Stimulated activated CD4-positive, alpha-beta T cell treated with anti-CD3 and anti-CD28 coated beads, Interleukin-15, amount 100 ng/mL, for 1 hour (primary cell): ENCODE measurements at regions not wholly inside any gene's neighbourhood (a gene's known extent, or its start where the extent isn't known, plus 50 kb on each side); places are given as distances from the start of the nearest gene placed in this dataset.
"Not testable (repeated sequence)": the region's sequence is repeated elsewhere in the genome, so short reads cannot be mapped to it uniquely, and the experiment has no call there.

Source experiments
- DNase-seq, 2 donors: peaks; one replicate each; pipeline ENCODE4 v3.0.0-alpha.2; 2020; ENCODE audit warnings: low read depth in 1 of 2, low spot score in 1 of 2

DNA sequence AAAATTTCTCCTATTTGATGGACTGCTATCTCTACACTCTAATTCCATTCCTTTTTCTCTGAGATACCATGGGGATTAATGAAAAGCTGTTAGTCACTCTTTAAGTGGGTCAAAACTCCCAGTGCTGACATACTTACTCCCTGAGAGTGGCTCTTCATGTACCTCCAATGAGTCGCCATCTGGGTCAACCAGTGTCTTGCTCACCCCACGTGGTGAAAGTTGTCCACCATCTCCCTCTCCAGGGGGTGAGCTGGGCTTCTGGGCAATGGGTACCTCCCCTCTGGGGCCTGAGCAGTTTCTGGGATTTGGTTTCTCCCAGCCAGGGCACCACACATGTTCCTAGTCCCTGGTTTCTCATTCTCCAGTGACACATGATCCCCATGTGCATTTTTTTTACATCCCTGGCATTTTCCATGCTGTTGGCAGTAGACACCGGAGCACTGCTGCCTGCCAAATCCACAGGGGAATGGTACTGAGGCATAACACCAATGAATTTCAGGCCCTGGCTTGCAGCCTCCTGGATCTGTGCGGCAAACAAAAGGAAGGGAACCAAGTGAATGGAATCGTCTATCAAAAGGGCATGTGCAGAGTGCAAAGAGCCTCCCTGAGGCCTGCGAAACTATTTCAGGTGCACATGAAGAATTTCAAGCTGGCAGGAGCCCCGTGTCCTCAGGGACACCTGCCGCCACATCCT lies 817.9 kb upstream of the AMELY start:
- no peak for DNase-seq

DNA sequence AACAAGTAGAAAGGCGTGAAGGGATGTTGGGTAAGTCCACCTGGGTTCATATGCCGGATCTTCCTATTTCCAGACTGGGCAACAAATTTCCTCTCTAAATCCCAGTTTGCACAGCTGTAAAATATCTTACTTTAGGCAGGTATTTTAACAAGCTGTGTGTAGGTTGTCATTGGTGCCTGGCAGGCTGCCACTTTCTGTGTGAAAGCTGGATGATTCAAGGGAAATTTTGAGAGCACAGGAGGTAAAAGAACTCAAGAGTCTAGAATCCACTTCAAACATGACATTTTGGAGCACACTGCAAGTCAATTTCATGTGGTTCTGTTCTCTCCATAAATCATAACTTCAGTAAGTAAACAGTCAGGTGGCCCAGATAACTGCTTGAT lies 817.4 kb upstream of the AMELY start:
- no peak for DNase-seq

DNA sequence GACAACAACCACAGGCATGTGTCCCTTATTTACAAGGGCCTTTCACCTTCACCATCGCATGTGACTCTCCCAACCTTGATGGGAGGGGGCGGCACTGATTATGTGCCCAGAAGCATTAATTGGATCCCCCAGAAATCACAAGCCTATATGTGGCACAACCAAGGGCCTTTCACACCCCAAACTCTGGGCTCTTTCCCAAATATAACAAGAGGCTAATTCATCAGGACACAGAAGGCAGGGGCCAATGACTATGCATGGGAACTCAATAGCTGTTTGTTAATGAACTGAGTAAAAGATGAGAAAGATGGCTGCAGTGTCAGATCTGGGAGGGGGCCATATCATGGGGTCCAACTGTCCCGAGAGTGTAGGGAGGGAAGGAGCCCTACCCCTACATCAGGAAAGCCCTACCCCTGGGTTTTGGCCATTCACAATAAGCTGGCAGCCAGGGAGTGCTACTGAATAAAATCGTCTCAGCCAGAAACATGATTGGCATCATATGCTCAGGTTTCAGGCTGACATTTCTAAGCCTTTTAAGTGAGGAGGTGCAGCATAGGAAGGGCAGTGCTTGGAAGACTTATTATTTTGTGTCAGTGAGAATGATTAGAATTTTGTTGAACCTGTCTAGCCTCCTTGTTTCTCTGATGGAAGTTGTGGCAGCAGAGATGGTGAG lies 814.4 kb upstream of the AMELY start:
- DNase-seq = no peak

DNA sequence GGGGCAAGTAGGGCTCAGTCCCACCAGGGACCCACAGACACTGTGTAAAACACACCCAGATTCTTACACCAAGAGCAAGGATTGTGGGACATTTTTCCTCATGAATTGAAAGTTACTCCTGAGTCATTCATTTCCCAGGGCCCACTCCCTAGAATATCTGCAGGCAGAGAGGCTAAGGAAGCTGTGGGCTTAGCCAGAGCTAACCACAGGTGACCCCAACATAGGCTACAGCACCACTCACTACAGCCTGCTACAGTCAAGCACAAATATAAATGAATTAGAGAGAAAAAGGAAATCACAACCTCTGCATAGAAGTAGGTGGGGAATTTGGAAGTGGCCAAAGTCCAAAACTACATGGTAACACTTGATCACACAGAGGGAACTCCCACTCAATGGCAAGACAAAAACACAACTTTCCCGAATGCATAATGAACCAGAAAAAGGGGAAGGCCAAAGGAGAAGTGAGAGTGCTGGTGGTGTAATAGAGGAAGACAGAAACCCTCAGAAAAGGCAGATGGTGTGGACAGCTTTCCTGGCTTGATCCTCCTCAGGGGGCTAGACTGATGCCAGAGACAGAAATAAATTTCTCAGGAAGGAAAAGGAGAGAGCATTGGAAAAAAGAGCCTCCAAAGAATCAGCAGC lies 812.6 kb upstream of the AMELY start:
- no peak for DNase-seq

DNA sequence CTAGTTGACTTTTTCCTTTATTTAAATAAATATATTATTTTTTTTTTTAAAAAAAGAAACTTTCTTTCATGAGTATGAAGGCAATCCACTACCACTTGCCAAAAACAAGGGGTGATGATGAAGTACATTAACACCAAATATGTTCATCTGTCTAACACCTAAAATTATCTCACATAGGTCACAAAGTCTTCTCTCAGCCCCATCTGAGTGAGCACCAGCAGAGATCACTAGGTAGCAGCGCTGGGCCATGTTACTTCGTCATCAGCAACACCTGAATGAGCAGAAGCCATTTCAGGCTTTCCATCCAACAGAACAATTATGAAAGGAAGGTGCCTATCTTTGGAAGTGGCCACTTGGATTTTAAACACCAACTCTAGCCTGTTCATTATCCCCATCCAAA lies 811.6 kb upstream of the AMELY start:
- DNase-seq = no peak

DNA sequence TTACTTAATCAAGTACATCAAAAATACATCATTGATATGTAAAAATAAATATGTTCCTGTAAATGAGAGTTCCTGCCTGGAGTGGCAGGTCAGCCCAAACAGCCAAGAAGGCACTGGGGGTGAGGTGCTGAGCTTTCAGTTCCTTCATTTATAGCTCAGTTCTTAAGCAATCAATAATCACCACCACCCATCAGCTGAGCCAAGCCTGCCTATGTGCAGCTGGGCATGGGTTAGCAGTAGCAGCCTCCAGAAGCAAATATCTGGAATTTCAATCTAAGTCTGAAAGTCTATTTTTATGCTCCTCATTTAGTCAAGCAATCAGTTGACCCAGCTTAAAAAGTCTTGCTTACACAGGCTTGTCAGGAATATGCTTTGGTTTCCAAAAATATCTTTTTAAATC lies 811.0 kb upstream of the AMELY start:
- DNase-seq = no peak

DNA sequence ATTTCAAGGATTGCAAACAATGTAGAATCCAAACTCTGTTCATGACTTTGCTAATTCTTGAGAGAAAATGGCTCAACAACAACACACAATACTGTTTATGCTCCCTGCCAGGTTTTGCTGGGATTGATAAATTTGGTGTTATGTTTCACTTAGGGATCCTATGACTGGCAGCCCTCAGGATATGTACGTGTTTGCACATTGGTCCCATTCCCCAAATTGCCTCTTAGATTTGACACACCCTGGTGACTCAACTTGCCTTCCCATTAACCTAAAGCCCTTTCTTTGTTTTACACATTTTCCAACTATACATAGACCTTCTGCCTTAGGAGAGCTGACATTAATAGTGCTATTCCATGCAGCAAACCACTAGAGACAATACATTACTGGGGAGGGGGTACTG lies 809.4 kb upstream of the AMELY start:
- DNase-seq = no peak

DNA sequence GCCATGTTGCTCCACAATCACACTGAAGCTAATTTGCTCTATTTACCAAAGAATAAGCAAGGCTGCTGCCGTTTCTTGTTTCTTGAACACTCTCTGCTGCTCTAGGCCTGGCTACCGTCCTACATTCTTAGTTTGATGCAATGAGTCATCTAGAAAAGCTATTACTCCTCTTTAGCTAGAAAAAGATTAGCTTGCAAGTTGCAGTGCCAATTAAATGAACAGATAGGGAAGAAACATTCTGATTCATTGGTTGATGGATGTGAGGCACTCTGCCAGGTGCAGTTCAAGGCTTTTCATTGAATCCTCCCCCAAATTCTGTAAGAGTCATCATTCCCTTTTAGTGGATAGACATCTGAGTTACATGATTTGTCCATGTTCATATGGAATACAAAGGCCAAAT lies 807.7 kb upstream of the AMELY start:
- no peak for DNase-seq

DNA sequence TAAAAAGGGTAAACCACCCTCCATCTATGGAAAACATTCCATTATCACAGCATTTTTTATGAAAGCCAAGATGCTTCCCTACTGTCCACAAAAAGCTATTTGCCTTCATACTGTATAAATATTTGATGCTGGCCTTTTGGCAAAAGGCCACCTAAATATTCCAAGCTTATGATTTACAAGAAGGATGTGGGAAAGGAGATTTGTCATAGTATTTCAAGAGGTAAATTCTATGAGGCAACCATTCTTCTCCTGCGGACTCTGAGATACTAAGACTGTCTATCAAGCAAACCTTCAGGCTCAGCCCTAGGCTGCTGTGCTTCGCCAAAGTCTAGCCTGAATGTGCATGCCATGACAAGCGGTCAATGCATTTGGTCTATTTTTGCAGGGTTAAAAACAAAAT lies 807.1 kb upstream of the AMELY start:
- no peak for DNase-seq

DNA sequence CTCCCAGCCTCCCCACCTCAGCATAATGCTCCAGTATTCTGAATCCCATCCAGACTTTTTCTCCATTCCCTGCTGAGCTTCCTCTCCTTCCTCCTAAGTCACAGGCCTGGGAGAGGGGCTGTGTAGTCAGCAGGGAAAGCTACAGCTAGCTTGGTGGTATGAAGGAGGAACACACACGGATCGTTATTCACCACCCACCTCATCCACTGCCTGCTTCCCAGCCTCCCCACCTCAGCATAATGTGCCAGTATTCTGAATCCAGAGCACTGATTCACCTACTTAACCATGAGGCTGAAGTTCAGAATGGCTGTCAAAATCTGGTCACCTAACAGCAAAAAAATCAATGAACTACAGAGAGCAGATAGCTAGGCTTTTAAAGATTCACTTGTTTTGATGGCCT lies 806.6 kb upstream of the AMELY start:
- DNase-seq = no peak

DNA sequence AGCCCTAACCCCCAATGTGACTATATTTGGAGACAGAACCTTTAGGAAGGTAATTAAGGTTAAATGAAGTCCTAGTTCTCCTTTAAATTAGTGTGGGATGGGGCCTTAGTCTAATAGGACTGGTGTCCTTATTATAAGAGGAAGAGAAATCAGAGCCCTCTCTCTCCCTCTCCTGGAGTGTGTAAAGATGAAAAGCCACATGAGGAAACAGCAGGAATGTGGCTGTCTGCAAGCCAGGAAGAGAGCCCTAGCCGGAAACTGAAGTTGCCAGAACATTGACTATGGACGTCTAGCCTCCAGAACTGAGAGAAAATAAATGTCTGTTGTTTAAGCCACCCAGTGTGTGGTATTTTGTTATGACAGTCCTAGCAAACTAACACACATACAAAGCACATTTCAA lies 802.9 kb upstream of the AMELY start:
- no peak for DNase-seq

DNA sequence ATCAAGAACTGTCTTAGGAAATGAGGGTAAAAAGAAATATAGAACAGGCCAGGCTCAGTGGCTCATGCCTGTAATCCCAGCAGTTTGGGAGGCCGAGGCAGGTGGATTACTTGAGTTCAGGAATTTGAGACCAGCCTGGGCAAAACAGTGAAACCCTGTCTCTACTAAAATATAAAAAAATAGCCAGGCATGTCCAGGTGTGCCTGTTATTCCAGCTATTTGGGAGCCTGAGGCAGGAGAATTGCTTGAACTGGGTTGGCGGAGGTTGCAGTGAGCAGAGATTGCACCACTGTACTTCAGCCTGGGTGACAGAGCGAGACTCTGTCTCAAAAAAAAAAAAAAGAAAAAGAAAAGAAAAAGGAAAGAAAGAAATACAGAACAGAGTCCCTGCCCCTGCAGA lies 802.2 kb upstream of the AMELY start:
- DNase-seq = not testable (repeated sequence)

DNA sequence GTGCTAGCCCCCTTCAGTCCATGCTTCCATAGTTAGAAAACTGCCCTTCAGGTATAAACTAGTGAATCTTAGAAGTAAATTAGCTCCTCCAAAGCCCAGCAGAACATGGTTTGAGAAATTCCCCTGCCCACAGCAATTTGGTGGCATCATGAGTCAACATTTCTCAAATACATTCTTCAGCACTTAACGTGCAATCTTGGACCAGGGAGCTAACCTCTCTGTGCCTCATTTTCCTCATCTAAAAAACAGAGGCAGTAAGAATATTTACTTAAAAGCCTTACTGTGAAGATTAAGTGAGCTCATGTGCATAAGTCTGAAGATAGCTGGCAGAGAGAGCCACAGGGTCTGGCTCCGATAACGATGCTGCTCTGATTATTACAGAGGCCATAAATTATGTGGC lies 800.7 kb upstream of the AMELY start:
- DNase-seq = no peak

DNA sequence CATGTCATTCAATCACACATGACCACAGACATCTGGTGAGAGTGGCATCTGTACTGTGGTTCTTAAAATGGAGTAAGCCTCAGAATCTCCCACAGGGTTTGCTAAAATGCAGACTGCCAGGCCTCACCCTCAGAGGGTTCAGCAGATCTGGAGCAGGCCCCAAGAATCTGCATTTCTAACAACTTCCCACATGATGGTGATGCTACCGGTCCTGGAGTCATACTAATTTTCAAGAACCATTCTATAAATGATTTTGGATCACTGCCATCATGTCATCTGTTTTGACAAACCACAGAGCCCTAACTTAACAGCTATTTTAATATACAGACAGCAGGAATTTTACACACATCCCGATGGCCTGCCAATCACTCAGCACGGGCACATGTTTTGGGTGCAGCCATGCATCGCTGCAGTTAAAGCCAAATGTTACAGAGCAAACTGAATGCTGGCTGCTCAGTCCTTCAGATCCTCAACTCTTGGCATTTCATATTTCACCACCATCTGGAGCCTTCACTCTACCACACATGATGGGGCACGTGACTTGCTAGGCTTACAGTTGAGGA lies 792.1 kb upstream of the AMELY start:
- no peak for DNase-seq

DNA sequence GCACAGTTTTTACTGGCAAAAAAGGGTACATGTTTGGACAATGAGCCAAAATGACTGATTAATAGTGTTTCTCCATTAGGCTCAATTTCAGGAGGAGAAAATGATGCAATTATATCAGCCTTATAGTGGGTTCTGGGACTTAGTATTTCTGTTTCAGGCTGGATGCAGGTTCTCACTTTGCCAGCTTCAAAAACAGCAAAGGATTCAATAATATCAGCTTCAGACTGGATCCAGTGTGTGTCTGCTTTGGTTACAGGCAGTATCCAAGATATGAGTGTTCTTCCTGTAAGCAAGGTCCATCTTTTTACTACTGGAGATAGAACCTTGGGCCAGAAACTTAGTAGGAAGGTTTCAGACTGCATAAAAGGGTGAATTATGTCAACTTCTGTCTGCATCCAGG lies 790.9 kb upstream of the AMELY start:
- DNase-seq = no peak

DNA sequence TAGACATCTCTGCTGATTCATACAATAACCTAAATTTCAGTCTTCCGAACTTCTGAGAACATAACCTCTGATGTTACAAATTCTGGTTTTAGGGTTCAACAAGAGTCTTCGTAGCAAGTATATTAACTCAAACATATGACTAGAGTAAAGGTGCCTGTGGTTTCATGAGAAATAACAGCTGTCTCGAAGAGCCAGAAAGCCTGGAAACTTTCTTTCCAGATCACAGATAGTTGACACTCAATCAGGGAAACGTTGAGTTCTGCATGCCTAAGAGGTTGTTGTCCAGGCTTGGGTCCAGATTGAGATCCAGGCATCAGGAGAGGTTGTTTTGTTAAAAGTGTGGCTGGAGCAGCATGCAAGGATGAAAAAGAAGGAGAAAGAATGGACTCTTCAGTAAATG lies 790.1 kb upstream of the AMELY start:
- DNase-seq = no peak

DNA sequence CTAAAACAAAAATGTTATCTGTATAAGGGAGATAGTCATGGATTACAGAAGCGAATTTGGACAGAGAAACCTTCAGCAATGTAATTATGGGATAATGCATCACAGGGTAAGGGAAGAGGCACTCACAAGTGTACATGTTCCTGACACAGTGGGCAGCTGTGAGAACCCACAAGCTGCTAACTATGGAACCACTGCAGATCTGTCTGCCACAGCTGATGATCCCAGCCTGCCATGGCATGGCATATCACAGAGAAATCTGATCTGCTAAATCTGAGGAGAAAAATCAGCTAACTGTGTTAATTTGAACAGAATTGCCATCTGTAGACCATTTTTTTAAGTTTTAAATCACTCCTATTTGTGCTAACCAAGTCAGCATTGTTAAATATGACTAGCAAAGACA lies 786.0 kb upstream of the AMELY start:
- DNase-seq = no peak

DNA sequence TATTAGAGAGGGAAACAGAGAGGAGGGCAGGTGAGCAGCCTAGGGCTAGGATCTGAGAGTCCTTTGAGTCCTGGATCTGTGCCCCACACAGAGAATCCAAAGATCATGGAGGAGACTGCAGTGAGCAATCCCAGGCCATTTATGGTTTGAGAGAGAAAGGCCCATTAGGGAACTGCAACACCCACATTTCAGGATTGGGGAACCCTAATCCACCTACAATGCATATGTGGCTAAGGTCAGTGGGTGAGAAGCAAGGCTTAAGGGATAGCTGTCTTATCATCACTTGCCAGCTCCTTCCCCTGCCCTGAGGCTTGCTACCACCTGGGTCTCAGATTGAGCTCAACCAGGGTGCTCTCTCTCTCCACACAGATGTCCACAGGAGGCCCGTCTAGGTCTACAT lies 781.1 kb upstream of the AMELY start:
- DNase-seq = no peak

DNA sequence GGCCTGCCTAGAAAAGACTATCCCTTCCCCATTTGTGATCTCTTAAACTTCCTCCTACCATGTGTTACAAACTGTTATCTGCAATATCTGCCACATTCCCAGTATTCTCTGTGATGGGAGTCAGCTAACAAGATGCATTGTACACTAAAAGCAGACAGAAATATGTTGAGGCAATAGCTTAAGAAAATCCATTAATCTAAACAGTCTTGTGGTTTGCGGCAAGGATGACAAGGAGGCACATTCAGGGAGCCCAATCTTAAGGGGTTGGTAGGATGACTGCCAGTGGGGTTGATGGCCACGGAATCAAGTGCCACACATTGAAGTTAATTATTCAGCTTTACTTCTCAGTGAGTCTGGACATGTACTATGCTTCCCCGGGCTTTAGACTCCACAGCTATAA lies 775.5 kb upstream of the AMELY start:
- no peak for DNase-seq

DNA sequence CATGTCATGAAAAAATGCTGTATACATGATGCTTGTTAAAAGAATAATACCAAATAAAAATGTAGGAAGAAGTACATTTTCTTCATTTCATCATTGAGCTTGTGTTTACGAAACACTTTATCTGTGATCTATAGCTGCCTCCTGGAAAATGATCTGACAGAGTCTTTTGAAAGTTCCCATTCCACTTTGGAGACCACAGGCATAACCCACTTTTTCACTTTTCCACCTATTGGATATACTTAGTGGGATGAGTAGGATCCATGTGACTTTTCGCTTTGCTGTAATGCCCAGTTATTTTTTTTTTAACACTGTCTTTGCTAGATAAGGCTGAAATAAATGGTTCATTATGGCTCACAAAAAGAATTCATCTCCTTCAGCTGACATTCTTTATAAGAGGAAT lies 773.0 kb upstream of the AMELY start:
- DNase-seq = no peak

DNA sequence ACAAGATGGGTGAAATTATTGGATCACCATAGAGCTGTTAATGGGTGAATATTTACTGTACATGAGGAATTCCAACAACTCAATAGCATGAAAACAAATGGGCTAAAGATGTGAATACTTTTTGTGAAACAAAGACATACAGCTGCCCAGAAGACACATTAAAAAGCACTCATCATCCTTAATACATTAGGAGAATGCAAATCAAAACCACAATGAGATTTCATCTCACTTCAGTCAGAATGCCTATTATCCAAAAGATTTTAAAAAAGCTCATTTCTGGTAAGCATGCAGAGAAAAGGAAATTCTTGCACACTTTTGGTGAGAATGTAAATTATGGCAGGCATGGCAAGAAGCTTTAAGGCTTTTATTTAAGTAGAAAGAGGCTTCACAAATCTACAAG lies 770.8 kb upstream of the AMELY start:
- no peak for DNase-seq

DNA sequence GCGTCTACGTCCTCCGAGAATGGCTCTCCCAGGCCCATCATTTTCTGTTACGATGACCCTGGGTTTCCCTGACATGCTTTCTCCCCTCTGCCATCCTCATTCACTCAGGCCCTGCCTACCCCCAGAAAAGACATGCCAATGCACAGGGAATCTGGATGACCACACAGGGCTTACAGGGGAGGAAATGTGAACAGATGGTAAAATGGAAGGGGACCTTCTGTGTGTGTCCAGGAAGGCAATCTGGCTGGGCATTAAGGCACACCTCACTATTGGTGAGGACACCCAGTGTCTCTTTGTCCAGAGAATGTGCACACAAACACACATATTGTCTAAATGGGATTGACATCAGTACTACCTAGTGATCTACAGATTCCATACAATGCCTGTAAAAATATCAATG lies 769.9 kb upstream of the AMELY start:
- no peak for DNase-seq

DNA sequence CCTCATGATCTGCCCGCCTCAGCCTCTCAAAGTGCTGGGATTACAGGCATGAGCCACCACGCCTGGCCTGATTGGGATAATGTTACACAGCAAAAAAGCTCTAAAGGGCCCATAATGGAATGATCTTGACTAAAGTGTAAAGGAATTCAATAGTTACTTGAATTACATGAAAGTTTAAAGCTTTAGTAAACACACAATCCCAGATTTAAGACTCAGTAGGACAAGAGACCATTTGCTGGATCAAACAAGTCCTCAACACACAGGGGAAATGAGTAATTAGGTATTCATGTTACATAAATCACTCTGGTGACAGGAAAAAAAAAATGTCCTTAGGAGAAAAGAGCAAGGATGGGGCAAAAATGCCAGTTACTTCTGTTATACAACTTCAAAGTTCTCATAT lies 762.9 kb upstream of the AMELY start:
- no peak for DNase-seq
